HCT116 (cell line): ENCODE measurements at regions not wholly inside any gene's neighbourhood (a gene's known extent, or its start where the extent isn't known, plus 50 kb on each side); places are given as distances from the start of the nearest gene placed in this dataset.

Experiments
- ATAC-seq: fragments of 200-7000 bp; cut with Tn5 transposase; 2 replicates; pipeline ENCODE4 v1.9.1; 2020; ENCODE audit warnings: mild to moderate bottlenecking, moderate library complexity
- BruUV-seq: library from RNA; stranded (reverse); fragments of 400-500 nt; replicated peaks from 2 replicates; lab custom pipeline; 2021; lab: Mats Ljungman, UMichigan
- CTCF ChIA-PET: fragments of 300-600 bp; sonication (Branson Sonifier 250); formaldehyde crosslinking; loops from one replicate; lab custom pipeline; 2021; ENCODE audit warnings: antibody characterized with exemption; lab: Charles Lee
- POLR2A ChIA-PET: fragments of 300-600, 350-600 bp; sonication (Branson Sonifier 250); formaldehyde crosslinking; loops from one replicate; lab custom pipeline; 2021; ENCODE audit warnings: antibody characterized with exemption; lab: Charles Lee
- RAD21 ChIA-PET, 2 experiments: fragments of 300-600 bp; sonication (Branson Sonifier 250); formaldehyde crosslinking; loops; one replicate each; lab custom pipeline; 2023; ENCODE audit warnings: low total read pairs in 2 of 2; ENCODE audit not compliant: uncharacterized antibody in 2 of 2, unreplicated experiment in 2 of 2, low non-redundant PET in 1 of 2; lab: Charles Lee
- DNase-seq: peaks from one replicate; pipeline ENCODE4 v3.0.0-alpha.2; 2010; ENCODE audit warnings: low read depth, low spot score
- H2AFZ ChIP-seq: fragments of 200-600 bp; shearing (Covaris generic), sonication (generic); 2 replicates; pipeline ENCODE4 v1.6.1; 2017; ENCODE audit warnings: low read depth, mixed run types, mixed read lengths, antibody characterized with exemption, low read length; ENCODE audit not compliant: poor library complexity, severe bottlenecking
- H3K27ac ChIP-seq: 2 replicates; pipeline ENCODE4 v1.5.1; 2012; ENCODE audit warnings: low read depth, low read length
- H3K27me3 ChIP-seq: fragments of 200-600 bp; sonication (generic); 2 replicates; pipeline ENCODE4 v1.6.1; 2016; ENCODE audit warnings: mixed run types, low read length, mixed read lengths; ENCODE audit not compliant: insufficient read depth
- H3K36me3 ChIP-seq, 2 experiments: fragments of 200-500 bp in 1 of 2; fragments of 200-600 bp in 1 of 2; sonication (Bioruptor generic) in 1 of 2; sonication (generic) in 1 of 2; 2 replicates each; pipeline versions ENCODE4 v1.5.1 to v1.6.1; 2014 to 2016; ENCODE audit warnings: low read length in 2 of 2, inconsistent platforms in 1 of 2, mixed read lengths in 1 of 2, mixed run types in 1 of 2; ENCODE audit not compliant: insufficient read depth in 2 of 2, control insufficient read depth in 1 of 2
- H3K4me1 ChIP-seq, 2 experiments: fragments of 200-600 bp in 1 of 2; sonication (generic) in 1 of 2; 2 replicates each; pipeline versions ENCODE4 v1.5.1 to v1.6.1; 2012 to 2017; ENCODE audit warnings: low read length in 2 of 2, inconsistent platforms in 1 of 2, mild to moderate bottlenecking in 1 of 2, mixed read lengths in 1 of 2, mixed run types in 1 of 2, moderate library complexity in 1 of 2; ENCODE audit not compliant: insufficient read depth in 2 of 2, control insufficient read depth in 1 of 2
- H3K4me2 ChIP-seq: fragments of 200-600 bp; sonication (generic); 2 replicates; pipeline ENCODE4 v1.6.1; 2017; ENCODE audit warnings: mixed run types, low read length, mixed read lengths
- H3K4me3 ChIP-seq, 2 experiments: fragments of 200-600 bp in 1 of 2; sonication (generic) in 1 of 2; replicated peaks in 1 of 2; 2 replicates each; pipeline ENCODE4 v1.5.1; 2011 to 2016; ENCODE audit warnings: low read length in 2 of 2, control low read depth in 1 of 2, low read depth in 1 of 2, mild to moderate bottlenecking in 1 of 2, mixed read lengths in 1 of 2, mixed run types in 1 of 2
- H3K79me2 ChIP-seq: fragments of 200-600 bp; sonication (generic); 2 replicates; pipeline ENCODE4 v1.6.1; 2017; ENCODE audit warnings: mild to moderate bottlenecking, mixed run types, low read length, moderate library complexity, mixed read lengths; ENCODE audit not compliant: insufficient read depth
- H3K9ac ChIP-seq: fragments of 200-600 bp; sonication (generic); 2 replicates; pipeline ENCODE4 v1.6.1; 2016; ENCODE audit warnings: low read length, mixed read lengths
- H3K9me2 ChIP-seq: fragments of 200-600 bp; sonication (generic), shearing (Covaris generic); 2 replicates; pipeline ENCODE4 v1.6.1; 2017; ENCODE audit warnings: mixed run types, mild to moderate bottlenecking, moderate library complexity; ENCODE audit not compliant: insufficient read depth
- H3K9me3 ChIP-seq, 2 experiments: fragments of 200-500 bp in 1 of 2; fragments of 200-600 bp in 1 of 2; sonication (Bioruptor generic) in 1 of 2; sonication (generic) in 1 of 2; 2 replicates each; pipeline ENCODE4 v1.6.1; 2014 to 2017; ENCODE audit warnings: low read length in 2 of 2, mixed read lengths in 2 of 2, inconsistent platforms in 1 of 2, low read depth in 1 of 2, mild to moderate bottlenecking in 1 of 2, mixed run types in 1 of 2, moderate library complexity in 1 of 2; ENCODE audit not compliant: control insufficient read depth in 1 of 2, insufficient read depth in 1 of 2
- H4K20me1 ChIP-seq: fragments of 200-600 bp; sonication (generic), shearing (Covaris generic); 2 replicates; pipeline ENCODE4 v1.6.1; 2017; ENCODE audit warnings: mixed run types, mild to moderate bottlenecking, moderate library complexity; ENCODE audit not compliant: insufficient read depth
- ATF3 ChIP-seq: IDR thresholded peaks from 2 replicates; pipeline ENCODE4 v1.6.1; 2012
- FOSL1 ChIP-seq: IDR thresholded peaks from 2 replicates; pipeline ENCODE4 v1.6.1; 2012; ENCODE audit warnings: low read depth
- POLR2A ChIP-seq: IDR thresholded peaks from 2 replicates; pipeline ENCODE4 v1.7.0; 2011; ENCODE audit warnings: borderline replicate concordance; ENCODE audit not compliant: insufficient read depth, insufficient read length; ENCODE audit errors: extremely low read depth
- POLR2AphosphoS5 ChIP-seq: IDR thresholded peaks from 2 replicates; pipeline ENCODE4 v1.6.1; 2011; ENCODE audit warnings: mild to moderate bottlenecking, low read depth, low read length, moderate library complexity
- REST ChIP-seq: IDR thresholded peaks from 2 replicates; pipeline ENCODE4 v1.6.1; 2012; ENCODE audit warnings: low read depth
- SP1 ChIP-seq: IDR thresholded peaks from 2 replicates; pipeline ENCODE4 v1.6.1; 2012; ENCODE audit warnings: low read depth
- SRF ChIP-seq: IDR thresholded peaks from 2 replicates; pipeline ENCODE4 v1.6.1; 2012; ENCODE audit warnings: low read depth
- YY1 ChIP-seq: IDR thresholded peaks from 2 replicates; pipeline ENCODE4 v1.6.1; 2011; ENCODE audit warnings: low read length, low read depth, moderate library complexity, mild to moderate bottlenecking; ENCODE audit not compliant: insufficient replicate concordance; ENCODE audit errors: extremely low read depth
- ZBTB33 ChIP-seq: IDR thresholded peaks from 2 replicates; pipeline ENCODE4 v1.6.1; 2011; ENCODE audit warnings: mild to moderate bottlenecking, low read length, moderate library complexity; ENCODE audit not compliant: insufficient replicate concordance; ENCODE audit errors: extremely low read depth
- ZFX ChIP-seq: fragments of 450-650 bp; IDR thresholded peaks from 2 replicates; pipeline ENCODE4 v1.6.1; 2017
- intact Hi-C: fragments of 100-400 bp; cut with micrococcal nuclease; formaldehyde crosslinking; loops from 2 replicates; pipeline ENCODE4 v1.10.0; 2022

GRCh38 chrX:22343192-22343591 is 70.5 kb downstream of the CBLL2 start:
- Histone ChIP-seq H3K27ac (no peak overlapping the region), H3K9ac (no peak overlapping the region), H3K36me3 (no peaks in the 10 kb centered on the region), H3K9me2 (no peaks in the 10 kb centered on the region), H3K27me3 (no peaks in the 10 kb centered on the region), H3K79me2 (no peaks in the 10 kb centered on the region), H2AFZ (no peak overlapping the region), H3K4me1 (no peaks in the 10 kb centered on the region), H3K4me2 (no peak overlapping the region), H4K20me1 (no peaks in the 10 kb centered on the region), H3K4me3 (no peak overlapping the region), H3K9me3 (no peaks in the 10 kb centered on the region)
- TF ChIP-seq FOSL1 (no peak), ZBTB33 (no peak), POLR2A (no peak), ATF3 (no peak), POLR2AphosphoS5 (no peak), YY1 (no peak), REST (no peak), ZFX (no peak), SP1 (no peak), SRF (no peak)
- BruUV-seq = no TSS peak
- RAD21 ChIA-PET = no interaction called here
- POLR2A ChIA-PET = no interaction called here
- DNase-seq = no peak
- CTCF ChIA-PET = no interaction called here
- ATAC-seq = no peak
- intact Hi-C loops = no loop called here
